ENCODE measurements at regions not wholly inside any gene's neighbourhood (a gene's known extent, or its start where the extent isn't known, plus 50 kb on each side); places are given as distances from the start of the nearest gene placed in this dataset.

DNA sequence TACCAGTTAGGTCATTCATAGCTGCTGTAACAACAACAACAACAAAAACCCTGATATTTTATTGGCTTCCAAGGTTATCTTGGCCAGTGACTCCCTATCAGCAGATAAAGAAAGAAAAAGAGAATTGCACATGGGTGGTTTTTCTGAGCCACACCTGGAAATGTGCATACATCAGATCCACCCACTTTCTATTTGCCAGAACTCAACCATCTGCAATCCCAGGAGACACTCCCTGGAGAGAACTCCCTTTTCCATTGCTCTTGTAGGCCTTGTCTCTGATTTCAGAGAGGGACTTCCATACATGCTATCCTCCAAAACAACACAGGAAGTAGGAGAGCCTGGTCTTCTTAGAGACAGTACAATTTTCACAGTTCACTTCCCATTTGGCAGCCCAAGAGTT is 74.9 kb upstream of the ZC3H11B start:
- Histone ChIP-seq H4K5ac (ENCODE audit: low read depth, low read length) (no peak overlapping the region), H2BK20ac (ENCODE audit: low read depth, low read length) (no peak overlapping the region), H3K4ac (ENCODE audit: low read depth, low read length) (no peak overlapping the region), H3K18ac (ENCODE audit: low read depth, low read length) (no peak overlapping the region), H3K4me2 (ENCODE audit: low read depth, low read length) (no peak overlapping the region), H3K23ac (ENCODE audit: low read depth, low read length) (no peak overlapping the region), H2AFZ (replicated peaks; ENCODE audit: low read length, poor library complexity) (no peak overlapping the region), H3K4me1 (ENCODE audit: control insufficient read depth, insufficient read depth, low read length) (no peaks in the 10 kb centered on the region), H2AK9ac (replicated peaks; ENCODE audit: low read depth, low read length, poor library complexity) (no peak overlapping the region), H3K4me3 (ENCODE audit: insufficient read depth, low read depth, low read length) (no peak overlapping the region), H3K9me3 (ENCODE audit: control insufficient read depth, insufficient read depth, low read length) (no peaks in the 10 kb centered on the region), H4K91ac (ENCODE audit: insufficient read depth, low read depth, low read length) (no peak overlapping the region), H4K20me1 (ENCODE audit: insufficient read depth, low read length) (no peaks in the 10 kb centered on the region), H3K14ac (replicated peaks; ENCODE audit: low read depth, low read length) (no peak overlapping the region), H3K9ac (ENCODE audit: low read depth, low read length) (no peak overlapping the region), H2BK120ac (ENCODE audit: low read depth, low read length) (no peak overlapping the region), H3K27ac (ENCODE audit: insufficient read depth, low read length) (no peak overlapping the region), H3K9me1 (ENCODE audit: insufficient read depth, low read length) (no peaks in the 10 kb centered on the region), H3K56ac (ENCODE audit: extremely low read depth, insufficient read depth, low read length) (no peak overlapping the region), H3K79me1 (ENCODE audit: low read depth in 1 of 2, low read length in 2 of 2) (no peaks in the 10 kb centered on the region), H2BK5ac (ENCODE audit: low read depth, low read length, poor library complexity, severe bottlenecking) (no peak overlapping the region), H2BK15ac (ENCODE audit: low read depth, low read length) (no peak overlapping the region), H3K36me3 (ENCODE audit: control insufficient read depth, insufficient read depth, low read length) (no peaks in the 10 kb centered on the region), H3K27me3 (ENCODE audit: control insufficient read depth, insufficient read depth, low read length) (no peaks in the 10 kb centered on the region), H4K8ac (ENCODE audit: low read depth in 2 of 2, low read length in 2 of 2) (no peak overlapping the region), H2AK5ac (ENCODE audit: low read depth, low read length) (no peak overlapping the region)
- ATAC-seq (ENCODE audit: low read depth) (no peak), DNase-seq (no peak)
- dilution Hi-C loops (cut with HindIII; ENCODE audit: low sequenced_read_pairs, unreplicated experiment) (no loop called here), intact Hi-C loops (cut with micrococcal nuclease) (no loop called here), in situ Hi-C loops (cut with MboI; ENCODE audit: low sequenced_read_pairs) (no loop called here)
- no TSS peak for BruUV-seq (replicated peaks)
- POLR2A ChIA-PET (ENCODE audit: unreplicated experiment): no interaction called here
- CTCF ChIA-PET: no interaction called here
- no peak for TF ChIP-seq NFE2L2 (IDR thresholded peaks at IDR 0.05; ENCODE audit: low read depth, low read length)
- no peak for TF ChIP-seq CTCF (conservative IDR thresholded peaks at IDR 0.05; ENCODE audit: low read depth, low read length)
- TF ChIP-seq POLR2A (IDR thresholded peaks at IDR 0.05; ENCODE audit: low read depth, low read length): no peak
- TF ChIP-seq MAZ (IDR thresholded peaks at IDR 0.05; ENCODE audit: borderline replicate concordance, low read depth, low read length): no peak
- TF ChIP-seq, protein P1, sequence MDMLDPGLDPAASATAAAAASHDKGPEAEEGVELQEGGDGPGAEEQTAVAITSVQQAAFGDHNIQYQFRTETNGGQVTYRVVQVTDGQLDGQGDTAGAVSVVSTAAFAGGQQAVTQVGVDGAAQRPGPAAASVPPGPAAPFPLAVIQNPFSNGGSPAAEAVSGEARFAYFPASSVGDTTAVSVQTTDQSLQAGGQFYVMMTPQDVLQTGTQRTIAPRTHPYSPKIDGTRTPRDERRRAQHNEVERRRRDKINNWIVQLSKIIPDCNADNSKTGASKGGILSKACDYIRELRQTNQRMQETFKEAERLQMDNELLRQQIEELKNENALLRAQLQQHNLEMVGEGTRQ (IDR thresholded peaks at IDR 0.05; ENCODE audit: low read depth, low read length): no peak
- TF ChIP-seq MAFK (IDR thresholded peaks at IDR 0.05; ENCODE audit: low read depth, low read length): no peak
- TF ChIP-seq CEBPB (IDR thresholded peaks at IDR 0.05; ENCODE audit: low read depth, low read length): no peak
- no peak for TF ChIP-seq RCOR1 (IDR thresholded peaks at IDR 0.05; ENCODE audit: insufficient replicate concordance, low read length)
- no peak for TF ChIP-seq RAD21 (IDR thresholded peaks at IDR 0.05; ENCODE audit: low read length)
- no peak for TF ChIP-seq MXI1 (IDR thresholded peaks at IDR 0.05; ENCODE audit: borderline replicate concordance, low read depth, low read length)
- TF ChIP-seq, protein P2, sequence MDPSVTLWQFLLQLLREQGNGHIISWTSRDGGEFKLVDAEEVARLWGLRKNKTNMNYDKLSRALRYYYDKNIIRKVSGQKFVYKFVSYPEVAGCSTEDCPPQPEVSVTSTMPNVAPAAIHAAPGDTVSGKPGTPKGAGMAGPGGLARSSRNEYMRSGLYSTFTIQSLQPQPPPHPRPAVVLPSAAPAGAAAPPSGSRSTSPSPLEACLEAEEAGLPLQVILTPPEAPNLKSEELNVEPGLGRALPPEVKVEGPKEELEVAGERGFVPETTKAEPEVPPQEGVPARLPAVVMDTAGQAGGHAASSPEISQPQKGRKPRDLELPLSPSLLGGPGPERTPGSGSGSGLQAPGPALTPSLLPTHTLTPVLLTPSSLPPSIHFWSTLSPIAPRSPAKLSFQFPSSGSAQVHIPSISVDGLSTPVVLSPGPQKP (IDR thresholded peaks at IDR 0.05; ENCODE audit: borderline replicate concordance, low read depth, low read length): no peak
